ENCODE measurements at regions not wholly inside any gene's neighbourhood (a gene's known extent, or its start where the extent isn't known, plus 50 kb on each side); places are given as distances from the start of the nearest gene placed in this dataset.

GRCh38 chr2:8573234-8573941 lies 108.5 kb upstream of the ID2 start:
- Histone ChIP-seq H3K9me3 (ENCODE audit: control insufficient read depth, insufficient read depth, low read depth, low read length) (no peaks in the 10 kb centered on the region), H3K27ac (ENCODE audit: extremely low read depth, low read depth, low read length) (no peak overlapping the region), H3K4me3 (ENCODE audit: low read depth, low read length) (no peak overlapping the region), H3K4me1 (ENCODE audit: control insufficient read depth, insufficient read depth, low read length) (no peaks in the 10 kb centered on the region), H3K36me3 (ENCODE audit: control insufficient read depth in 2 of 2, insufficient read depth in 1 of 2, low read length in 2 of 2) (no peaks in the 10 kb centered on the region)
- ChIA-PET POLR2A (no interaction called here), CTCF (no interaction called here)
- TF ChIP-seq ZNF510 (tag by site-specific recombination; IDR thresholded peaks at IDR 0.05; ENCODE audit: insufficient replicate concordance) (no peak), ZSCAN23 (tag by site-specific recombination; IDR thresholded peaks at IDR 0.05) (no peak), SP7 (tag by site-specific recombination; IDR thresholded peaks at IDR 0.05) (no peak), SETDB1 (IDR thresholded peaks at IDR 0.05; ENCODE audit: insufficient read length, low read length) (no peak), ZBTB21 (tag by site-specific recombination; IDR thresholded peaks at IDR 0.05) (no peak), ZNF239 (tag by site-specific recombination; IDR thresholded peaks at IDR 0.05) (no peak), ZNF830 (tag by site-specific recombination; IDR thresholded peaks at IDR 0.05; ENCODE audit: low read depth) (no peak), ZNF629 (tag by site-specific recombination; IDR thresholded peaks at IDR 0.05) (no peak), ZNF433 (tag by site-specific recombination; IDR thresholded peaks at IDR 0.05; ENCODE audit: low read depth) (no peak), GLIS2 (tag by site-specific recombination; IDR thresholded peaks at IDR 0.05) (no peak), ZNF600 (tag by site-specific recombination; IDR thresholded peaks at IDR 0.05) (no peak), ZBTB49 (tag by site-specific recombination; IDR thresholded peaks at IDR 0.05; ENCODE audit: low read depth) (no peak), ZNF776 (tag by site-specific recombination; IDR thresholded peaks at IDR 0.05; ENCODE audit: borderline replicate concordance) (no peak), MZF1 (tag by site-specific recombination; IDR thresholded peaks at IDR 0.05; ENCODE audit: borderline replicate concordance) (no peak), WT1 (tag by site-specific recombination; IDR thresholded peaks at IDR 0.05) (no peak), ZSCAN30 (tag by site-specific recombination; IDR thresholded peaks at IDR 0.05) (no peak)

GRCh38 chr2:8573942-8574195 lies 108.0 kb upstream of the ID2 start:
- H3K9me3 ChIP-seq (ENCODE audit: control insufficient read depth, insufficient read depth, low read depth, low read length): no peaks in the 10 kb centered on the region
- H3K4me3 ChIP-seq (ENCODE audit: low read depth, low read length): no peak overlapping the region
- no peaks in the 10 kb centered on the region for H3K36me3 ChIP-seq (ENCODE audit: control insufficient read depth in 2 of 2, insufficient read depth in 1 of 2, low read length in 2 of 2)
- ChIA-PET CTCF (no interaction called here), POLR2A (no interaction called here)
- H3K4me1 ChIP-seq (ENCODE audit: control insufficient read depth, insufficient read depth, low read length): no peaks in the 10 kb centered on the region
- H3K27ac ChIP-seq (ENCODE audit: extremely low read depth, low read depth, low read length): no peak overlapping the region
- TF ChIP-seq ZNF19 (tag by site-specific recombination; IDR thresholded peaks at IDR 0.05; ENCODE audit: low read depth) (no peak), SP2 (tag by site-specific recombination; IDR thresholded peaks at IDR 0.05) (no peak), ZNF600 (tag by site-specific recombination; IDR thresholded peaks at IDR 0.05) (no peak), MZF1 (tag by site-specific recombination; IDR thresholded peaks at IDR 0.05; ENCODE audit: borderline replicate concordance) (no peak), ZIC2 (tag by site-specific recombination; IDR thresholded peaks at IDR 0.05) (no peak), ZNF571 (tag by site-specific recombination; IDR thresholded peaks at IDR 0.05) (no peak)

- ChIA-PET POLR2A (no interaction called here), CTCF (no interaction called here)
- Histone ChIP-seq H3K9me3 (ENCODE audit: control insufficient read depth, insufficient read depth, low read depth, low read length) (no peaks in the 10 kb centered on the region), H3K36me3 (ENCODE audit: control insufficient read depth in 2 of 2, insufficient read depth in 1 of 2, low read length in 2 of 2) (no peaks in the 10 kb centered on the region), H3K4me1 (ENCODE audit: control insufficient read depth, insufficient read depth, low read length) (no peaks in the 10 kb centered on the region), H3K27ac (ENCODE audit: extremely low read depth, low read depth, low read length) (no peak overlapping the region), H3K4me3 (ENCODE audit: low read depth, low read length) (no peak overlapping the region)
- TF ChIP-seq KLF17 (tag by site-specific recombination; IDR thresholded peaks at IDR 0.05) (no peak), CTCF (tag by site-specific recombination; IDR thresholded peaks at IDR 0.05) (no peak), ZNF426 (tag by site-specific recombination; IDR thresholded peaks at IDR 0.05) (no peak), ZNF221 (tag by site-specific recombination; IDR thresholded peaks at IDR 0.05; ENCODE audit: borderline replicate concordance) (no peak), ZNF404 (tag by site-specific recombination; IDR thresholded peaks at IDR 0.05) (no peak), ZNF433 (tag by site-specific recombination; IDR thresholded peaks at IDR 0.05; ENCODE audit: low read depth) (no peak)
These were observed 107.4 kb upstream of the ID2 start for GRCh38 chr2:8574196-8575037.
